HUES64 (cell line): ENCODE measurements at regions not wholly inside any gene's neighbourhood (a gene's known extent, or its start where the extent isn't known, plus 50 kb on each side); places are given as distances from the start of the nearest gene placed in this dataset.

ENCODE experiments used
- H3K27ac ChIP-seq: 2 replicates; pipeline ENCODE4 v1.7.0; 2013; ENCODE audit warnings: low read depth, low read length, inconsistent platforms
- H3K27me3 ChIP-seq: 2 replicates; pipeline ENCODE4 v1.6.1; 2013; ENCODE audit warnings: mild to moderate bottlenecking, low read length; ENCODE audit not compliant: insufficient read depth
- H3K36me3 ChIP-seq: 2 replicates; pipeline ENCODE4 v1.6.1; 2013; ENCODE audit warnings: mild to moderate bottlenecking, low read length; ENCODE audit not compliant: insufficient read depth
- H3K4me1 ChIP-seq: 2 replicates; pipeline ENCODE4 v1.6.1; 2013; ENCODE audit warnings: mild to moderate bottlenecking, low read length, moderate library complexity; ENCODE audit not compliant: insufficient read depth
- H3K4me3 ChIP-seq: 2 replicates; pipeline ENCODE4 v1.5.1; 2013; ENCODE audit warnings: mild to moderate bottlenecking, low read length, moderate library complexity
- H3K9ac ChIP-seq: 2 replicates; pipeline ENCODE4 v1.6.1; 2013; ENCODE audit warnings: mild to moderate bottlenecking, low read depth, low read length
- H3K9me3 ChIP-seq: 2 replicates; pipeline ENCODE4 v1.6.1; 2013; ENCODE audit warnings: low read depth, low read length; ENCODE audit not compliant: insufficient read depth
- WGBS: fragments of 150-250, 120-280 bp; methylation state at CpG from one replicate; pipeline ENCODE4 v1.1.7; 2013; ENCODE audit warnings: missing lambda C conversion rate; 5-methylcytosine and 5-hydroxymethylcytosine counted together

- Histone ChIP-seq H3K4me1 (peaks cover 10% of the 10 kb centered on the region), H3K9ac (no peak overlapping the region), H3K9me3 (no peaks in the 10 kb centered on the region), H3K27me3 (no peaks in the 10 kb centered on the region), H3K4me3 (no peak overlapping the region), H3K27ac (no peak overlapping the region), H3K36me3 (no peaks in the 10 kb centered on the region)
- WGBS, result 94% methylated on average over 17 of the region's 17 CpGs
These were observed 140.3 kb downstream of the OLFM1 start for GRCh38 chr9:135227641-135228251.

- Histone ChIP-seq H3K36me3 (no peaks in the 10 kb centered on the region), H3K4me3 (no peak overlapping the region), H3K9ac (no peak overlapping the region), H3K27ac (no peak overlapping the region), H3K4me1 (peaks cover 3% of the 10 kb centered on the region), H3K9me3 (no peaks in the 10 kb centered on the region), H3K27me3 (no peaks in the 10 kb centered on the region)
- 93% methylated on average over 18 of the region's 18 CpGs for WGBS
These were observed 141.0 kb downstream of the OLFM1 start for GRCh38 chr9:135228345-135228982.

- Histone ChIP-seq H3K36me3 (no peaks in the 10 kb centered on the region), H3K9ac (no peak overlapping the region), H3K4me1 (no peaks in the 10 kb centered on the region), H3K9me3 (no peaks in the 10 kb centered on the region), H3K27ac (no peak overlapping the region), H3K27me3 (no peaks in the 10 kb centered on the region), H3K4me3 (no peak overlapping the region)
- 92% methylated on average over 14 of the region's 14 CpGs for WGBS
These were observed 141.6 kb downstream of the OLFM1 start for GRCh38 chr9:135228983-135229625.

GRCh38 chr9:135229701-135230385 is 142.4 kb downstream of the OLFM1 start:
- Histone ChIP-seq H3K36me3 (no peaks in the 10 kb centered on the region), H3K4me1 (no peaks in the 10 kb centered on the region), H3K4me3 (no peak overlapping the region), H3K9me3 (no peaks in the 10 kb centered on the region), H3K27me3 (no peaks in the 10 kb centered on the region), H3K9ac (no peak overlapping the region), H3K27ac (no peak overlapping the region)
- 83% methylated on average over 16 of the region's 16 CpGs for WGBS

GRCh38 chr9:135230386-135230765 is 142.9 kb downstream of the OLFM1 start:
- 94% methylated on average over 7 of the region's 7 CpGs for WGBS

GRCh38 chr9:135230817-135231520 is 143.5 kb downstream of the OLFM1 start:
- H3K27ac ChIP-seq, result no peak overlapping the region
- H3K9ac ChIP-seq, result no peak overlapping the region
- WGBS, result 68% methylated on average over 10 of the region's 10 CpGs
- H3K4me1 ChIP-seq, result no peaks in the 10 kb centered on the region
- H3K27me3 ChIP-seq, result no peaks in the 10 kb centered on the region
- H3K4me3 ChIP-seq, result no peak overlapping the region
- no peaks in the 10 kb centered on the region for H3K9me3 ChIP-seq
- H3K36me3 ChIP-seq, result no peaks in the 10 kb centered on the region

More at GRCh38 chr9:135230386-135230765, 142.9 kb downstream of the OLFM1 start:
- Histone ChIP-seq H3K4me3 (no peak overlapping the region), H3K27ac (no peak overlapping the region), H3K9me3 (no peaks in the 10 kb centered on the region), H3K27me3 (no peaks in the 10 kb centered on the region), H3K36me3 (no peaks in the 10 kb centered on the region), H3K4me1 (no peaks in the 10 kb centered on the region), H3K9ac (no peak overlapping the region)

GRCh38 chr9:135239100-135239768 is 151.8 kb downstream of the OLFM1 start:
- H3K27ac ChIP-seq, result no peak overlapping the region
- H3K9ac ChIP-seq, result no peak overlapping the region
- 94% methylated on average over 20 of the region's 20 CpGs for WGBS
- H3K9me3 ChIP-seq, result no peaks in the 10 kb centered on the region
- H3K4me3 ChIP-seq, result no peak overlapping the region
- H3K36me3 ChIP-seq, result no peaks in the 10 kb centered on the region
- H3K4me1 ChIP-seq, result no peaks in the 10 kb centered on the region
- H3K27me3 ChIP-seq, result no peaks in the 10 kb centered on the region

- 93% methylated on average over 6 of the region's 6 CpGs for WGBS
- H3K4me1 ChIP-seq, result no peaks in the 10 kb centered on the region
These were observed 152.3 kb downstream of the OLFM1 start for GRCh38 chr9:135239769-135240141.

GRCh38 chr9:135240222-135240621 is 152.8 kb downstream of the OLFM1 start:
- Histone ChIP-seq H3K27ac (no peak overlapping the region), H3K36me3 (no peaks in the 10 kb centered on the region), H3K9me3 (no peaks in the 10 kb centered on the region), H3K4me1 (no peaks in the 10 kb centered on the region), H3K27me3 (no peaks in the 10 kb centered on the region), H3K9ac (no peak overlapping the region), H3K4me3 (no peak overlapping the region)
- 92% methylated on average over 6 of the region's 6 CpGs for WGBS

More at GRCh38 chr9:135239769-135240141, 152.3 kb downstream of the OLFM1 start:
- Histone ChIP-seq H3K9me3 (no peaks in the 10 kb centered on the region), H3K27ac (no peak overlapping the region), H3K27me3 (no peaks in the 10 kb centered on the region), H3K4me3 (no peak overlapping the region), H3K36me3 (no peaks in the 10 kb centered on the region), H3K9ac (no peak overlapping the region)

GRCh38 chr9:135240871-135241311 is 153.4 kb downstream of the OLFM1 start:
- no peak overlapping the region for H3K27ac ChIP-seq
- H3K9me3 ChIP-seq, result no peaks in the 10 kb centered on the region
- no peaks in the 10 kb centered on the region for H3K36me3 ChIP-seq
- no peaks in the 10 kb centered on the region for H3K27me3 ChIP-seq
- 94% methylated on average over 11 of the region's 11 CpGs for WGBS
- H3K9ac ChIP-seq, result no peak overlapping the region
- no peak overlapping the region for H3K4me3 ChIP-seq
- no peaks in the 10 kb centered on the region for H3K4me1 ChIP-seq
